Mucosa of descending colon (tissue), 3 donors: ENCODE measurements at regions not wholly inside any gene's neighbourhood (a gene's known extent, or its start where the extent isn't known, plus 50 kb on each side); places are given as distances from the start of the nearest gene placed in this dataset.

Source experiments
- ATAC-seq: fragments of 200-7000 bp; cut with Tn5 transposase; one replicate; pipeline ENCODE4 v1.9.1; 2020; ENCODE audit warnings: mild to moderate bottlenecking, moderate library complexity
- DNase-seq, 3 donors: peaks; one replicate each; pipeline ENCODE4 v3.0.0-alpha.2; 2020
- H3K36me3 ChIP-seq: fragments of 200-600 bp; one replicate; pipeline ENCODE4 v1.8.0; 2021; ENCODE audit warnings: low read depth, mild to moderate bottlenecking
- H3K4me1 ChIP-seq: fragments of 200-600 bp; one replicate; pipeline ENCODE4 v1.8.0; 2021; ENCODE audit warnings: low read depth, mild to moderate bottlenecking
- H3K4me3 ChIP-seq: fragments of 200-600 bp; one replicate; pipeline ENCODE4 v1.8.0; 2021; ENCODE audit warnings: mild to moderate bottlenecking
- H3K9me3 ChIP-seq: fragments of 200-600 bp; one replicate; pipeline ENCODE4 v1.8.0; 2021; ENCODE audit warnings: mild to moderate bottlenecking
- CTCF ChIP-seq: fragments of 200-600 bp; IDR thresholded peaks from one replicate; pipeline ENCODE4 v1.8.0; 2022; ENCODE audit warnings: antibody characterized with exemption, mild to moderate bottlenecking
- intact Hi-C, 2 donors: fragments of 100-400 bp; cut with DNase I in 1 of 2; cut with micrococcal nuclease in 1 of 2; formaldehyde crosslinking; loops; one replicate each; pipeline versions ENCODE4 v1.11.0 to v1.11.1; 2022; cut with DNase I, micrococcal nuclease
- donor health status: DM: no; HTN: no; CAD: no; lungs with moderate emphysema.
- donor health status: DM: no; HTN: no; CAD: no.
- donor health status: DM: no; HTN: yes; CAD: no.

- no peak for TF ChIP-seq CTCF
- intact Hi-C loops, result no loop called here
- H3K9me3 ChIP-seq, result no peaks in the 10 kb centered on the region
- H3K4me1 ChIP-seq, result no peaks in the 10 kb centered on the region
- ATAC-seq (no peak), DNase-seq (no peak)
- no peak overlapping the region for H3K4me3 ChIP-seq
- no peaks in the 10 kb centered on the region for H3K36me3 ChIP-seq
These were observed 51.3 kb upstream of the MOCS2 start for GRCh38 chr5:53160895-53161294.

GRCh38 chr5:53161876-53162275, 52.3 kb upstream of the MOCS2 start:
- H3K4me3 ChIP-seq, result no peak overlapping the region
- H3K9me3 ChIP-seq, result no peaks in the 10 kb centered on the region
- no peak for ATAC-seq
- H3K36me3 ChIP-seq, result no peaks in the 10 kb centered on the region
- no peak for DNase-seq
- H3K4me1 ChIP-seq, result peaks cover 3% of the 10 kb centered on the region
- TF ChIP-seq CTCF, result no peak
- intact Hi-C loops, result no loop called here

- Histone ChIP-seq H3K4me3 (no peak overlapping the region), H3K36me3 (no peaks in the 10 kb centered on the region), H3K9me3 (no peaks in the 10 kb centered on the region), H3K4me1 (peaks cover 3% of the 10 kb centered on the region)
- no peak for TF ChIP-seq CTCF
- no peak for ATAC-seq
- intact Hi-C loops, result no loop called here
- DNase-seq, result no peak
These were observed 55.1 kb upstream of the MOCS2 start for GRCh38 chr5:53164478-53165165.

GRCh38 chr5:53165431-53166182, 56.0 kb upstream of the MOCS2 start:
- no peaks in the 10 kb centered on the region for H3K9me3 ChIP-seq
- no peak for DNase-seq
- intact Hi-C loops, result no loop called here
- no peaks in the 10 kb centered on the region for H3K36me3 ChIP-seq
- H3K4me3 ChIP-seq, result no peak overlapping the region
- ATAC-seq, result no peak
- TF ChIP-seq CTCF, result no peak
- peaks cover 3% of the 10 kb centered on the region for H3K4me1 ChIP-seq

GRCh38 chr5:53166183-53166495, 56.6 kb upstream of the MOCS2 start:
- intact Hi-C loops, result no loop called here
- no peak for ATAC-seq
- no peaks in the 10 kb centered on the region for H3K36me3 ChIP-seq
- H3K4me1 ChIP-seq, result peaks cover 3% of the 10 kb centered on the region
- no peak for TF ChIP-seq CTCF
- H3K9me3 ChIP-seq, result no peaks in the 10 kb centered on the region
- DNase-seq, result no peak
- H3K4me3 ChIP-seq, result no peak overlapping the region
